CD4-positive, alpha-beta T cell treated with Interleukin-1 beta for 1 hour (primary cell): ENCODE measurements at regions not wholly inside any gene's neighbourhood (a gene's known extent, or its start where the extent isn't known, plus 50 kb on each side); places are given as distances from the start of the nearest gene placed in this dataset.
"Not testable (repeated sequence)": the region's sequence is repeated elsewhere in the genome, so short reads cannot be mapped to it uniquely, and the experiment has no call there.

Source experiments
- DNase-seq, 2 donors: peaks; one replicate each; pipeline ENCODE4 v3.0.0-alpha.2; 2020 to 2022

GRCh38 chr16:10232757-10233156, 50.5 kb upstream of the GRIN2A start:
- DNase-seq = no peak

GRCh38 chr16:10239640-10240039, 57.4 kb upstream of the GRIN2A start:
- DNase-seq = no peak

- no peak for DNase-seq
Observed at GRCh38 chr16:10240854-10241613, 58.8 kb upstream of the GRIN2A start.

- DNase-seq = no peak
Observed at GRCh38 chr16:10242097-10242496, 59.9 kb upstream of the GRIN2A start.

GRCh38 chr16:10242916-10243315, 60.7 kb upstream of the GRIN2A start:
- DNase-seq = no peak

- DNase-seq = no peak
Observed at GRCh38 chr16:10245002-10245401, 62.8 kb upstream of the GRIN2A start.

- DNase-seq = no peak
Observed at GRCh38 chr16:10250137-10250828, 68.1 kb upstream of the GRIN2A start.

- no peak for DNase-seq
Observed at GRCh38 chr16:10252155-10252554, 69.9 kb upstream of the GRIN2A start.

GRCh38 chr16:10253409-10253808, 71.2 kb upstream of the GRIN2A start:
- DNase-seq = no peak

GRCh38 chr16:10255728-10256127, 73.5 kb upstream of the GRIN2A start:
- no peak for DNase-seq

GRCh38 chr16:10256784-10257641, 74.8 kb upstream of the GRIN2A start:
- DNase-seq = peak; percentile 27 to 38

- not testable (repeated sequence) for DNase-seq
Observed at GRCh38 chr16:10257642-10258251, 75.5 kb upstream of the GRIN2A start.

- not testable (repeated sequence) for DNase-seq
Observed at GRCh38 chr16:10258930-10259603, 76.8 kb upstream of the GRIN2A start.

- DNase-seq = no peak
Observed at GRCh38 chr16:10261077-10261476, 78.8 kb upstream of the GRIN2A start.

- DNase-seq = not testable (repeated sequence)
Observed at GRCh38 chr16:10261526-10261925, 79.3 kb upstream of the GRIN2A start.

GRCh38 chr16:10262377-10263132, 80.3 kb upstream of the GRIN2A start:
- no peak for DNase-seq

- DNase-seq = no peak
Observed at GRCh38 chr16:10265770-10266615, 83.8 kb upstream of the GRIN2A start.

GRCh38 chr16:10266809-10267208, 84.6 kb upstream of the GRIN2A start:
- no peak for DNase-seq

- DNase-seq = no peak
Observed at GRCh38 chr16:10269632-10270031, 87.4 kb upstream of the GRIN2A start.

- not testable (repeated sequence) for DNase-seq
Observed at GRCh38 chr16:10272250-10272854, 90.1 kb upstream of the GRIN2A start.
